ENCODE measurements at regions not wholly inside any gene's neighbourhood (a gene's known extent, or its start where the extent isn't known, plus 50 kb on each side); places are given as distances from the start of the nearest gene placed in this dataset.
"Not testable (repeated sequence)": the region's sequence is repeated elsewhere in the genome, so short reads cannot be mapped to it uniquely, and the experiment has no call there.

- DNase-seq, result no peak
Measured at GRCh38 chr19:20385061-20385460, 180.5 kb downstream of the ZNF737 start.

- no peak for DNase-seq
Measured at GRCh38 chr19:20371911-20372310, 193.7 kb downstream of the ZNF737 start.

GRCh38 chr19:20371304-20371703 is 194.3 kb downstream of the ZNF737 start:
- DNase-seq, result not testable (repeated sequence)

- peak; percentile 42 for DNase-seq
Measured at GRCh38 chr19:20367811-20368294, 197.7 kb downstream of the ZNF737 start.

- DNase-seq, result no peak
Measured at GRCh38 chr19:20365146-20365545, 198.1 kb downstream of the ZNF486 start.

- DNase-seq, result no peak
Measured at GRCh38 chr19:20359933-20360720, 193.1 kb downstream of the ZNF486 start.

- not testable (repeated sequence) for DNase-seq
Measured at GRCh38 chr19:20358841-20359465, 191.9 kb downstream of the ZNF486 start.

GRCh38 chr19:20357921-20358320 is 190.9 kb downstream of the ZNF486 start:
- no peak for DNase-seq

- DNase-seq, result no peak
Measured at GRCh38 chr19:20351244-20351643, 184.2 kb downstream of the ZNF486 start.

- DNase-seq, result no peak
Measured at GRCh38 chr19:20349206-20349605, 182.2 kb downstream of the ZNF486 start.

GRCh38 chr19:20339444-20339843 is 172.4 kb downstream of the ZNF486 start:
- no peak for DNase-seq

- no peak for DNase-seq
Measured at GRCh38 chr19:20334760-20335159, 167.7 kb downstream of the ZNF486 start.

- DNase-seq, result no peak
Measured at GRCh38 chr19:20333508-20333907, 166.5 kb downstream of the ZNF486 start.

- no peak for DNase-seq
Measured at GRCh38 chr19:20325151-20325550, 158.1 kb downstream of the ZNF486 start.

GRCh38 chr19:20321139-20321763 is 154.2 kb downstream of the ZNF486 start:
- no peak for DNase-seq

- no peak for DNase-seq
Measured at GRCh38 chr19:20320191-20320590, 153.2 kb downstream of the ZNF486 start.

GRCh38 chr19:20318616-20319015 is 151.6 kb downstream of the ZNF486 start:
- DNase-seq, result no peak

GRCh38 chr19:20315543-20315942 is 148.5 kb downstream of the ZNF486 start:
- no peak for DNase-seq

GRCh38 chr19:20313894-20314293 is 146.9 kb downstream of the ZNF486 start:
- DNase-seq, result no peak

GRCh38 chr19:20307127-20307526 is 140.1 kb downstream of the ZNF486 start:
- DNase-seq, result no peak

GRCh38 chr19:20296314-20296713 is 129.3 kb downstream of the ZNF486 start:
- not testable (repeated sequence) for DNase-seq

- DNase-seq, result no peak
Measured at GRCh38 chr19:20294181-20294580, 127.2 kb downstream of the ZNF486 start.

- not testable (repeated sequence) for DNase-seq
Measured at GRCh38 chr19:20292520-20292919, 125.5 kb downstream of the ZNF486 start.

- no peak for DNase-seq
Measured at GRCh38 chr19:20289186-20289585, 122.2 kb downstream of the ZNF486 start.

Measured in NCI-H345 (cell line).